NCI-H2029 (cell line): ENCODE measurements at regions not wholly inside any gene's neighbourhood (a gene's known extent, or its start where the extent isn't known, plus 50 kb on each side); places are given as distances from the start of the nearest gene placed in this dataset.

Source experiments
- DNase-seq: peaks from one replicate; lab custom pipeline; 2025; lab: John Stamatoyannopoulos, UW

- DNase-seq = no peak
Measured at GRCh38 chr5:2696156-2696807, 55.2 kb downstream of the IRX2 start.

DNA sequence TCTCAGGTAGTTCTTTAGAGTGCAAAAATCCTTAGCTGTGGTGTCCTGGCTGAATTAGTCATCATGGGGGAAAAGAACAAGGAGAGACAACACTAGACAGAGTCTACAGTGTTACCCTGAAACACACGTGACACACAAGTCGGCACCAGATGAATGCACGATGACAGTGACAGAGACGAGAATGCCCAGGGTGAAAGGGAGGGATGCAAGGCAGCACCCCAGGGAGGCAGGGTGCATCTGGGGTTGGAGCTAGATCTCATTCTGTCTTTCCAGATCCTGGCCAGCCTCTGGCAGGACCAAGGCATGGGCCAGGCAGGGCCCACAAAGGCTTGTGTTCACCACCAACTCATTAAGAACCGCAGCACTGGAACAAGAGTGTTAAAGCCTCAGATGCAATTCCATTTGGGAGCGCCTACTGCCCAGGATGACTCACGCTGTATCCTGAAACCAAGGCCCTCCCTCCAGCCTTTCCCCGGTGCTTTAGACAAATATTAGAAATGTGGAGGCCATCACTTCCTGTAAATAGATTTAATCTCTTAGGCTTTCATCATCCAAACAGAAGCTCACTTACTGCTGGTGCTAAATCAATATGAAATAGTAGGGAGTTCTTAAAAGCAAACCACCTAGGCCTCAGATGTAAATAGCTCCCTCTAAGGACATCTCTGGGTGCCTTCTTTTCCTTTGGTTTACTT lies 56.1 kb downstream of the IRX2 start:
- peak; percentile 50 for DNase-seq

GRCh38 chr5:2691530-2691929 lies 59.9 kb downstream of the IRX2 start:
- no peak for DNase-seq

DNA sequence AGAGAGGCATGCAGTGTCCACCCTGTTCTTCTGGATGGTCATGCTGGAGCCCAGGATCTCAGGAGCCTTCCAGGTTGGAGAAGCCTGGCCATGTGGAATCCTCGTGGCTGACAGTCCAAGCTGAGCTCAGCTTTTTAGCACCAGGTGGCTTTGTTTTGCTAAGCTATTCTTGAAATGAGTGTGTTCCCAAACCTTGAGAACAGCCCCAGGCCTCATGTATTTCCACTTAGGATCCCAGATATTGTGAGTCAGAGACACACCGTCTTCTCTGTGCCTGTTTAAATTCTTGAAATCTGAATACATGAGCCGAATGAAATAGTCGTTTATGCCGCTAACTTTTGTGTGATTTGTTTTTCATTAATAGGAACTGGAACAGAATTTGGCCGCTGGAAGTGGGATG lies 61.2 kb downstream of the IRX2 start:
- DNase-seq = no peak

GRCh38 chr5:2688586-2688985 lies 62.9 kb downstream of the IRX2 start:
- peak; percentile 95 for DNase-seq

- no peak for DNase-seq
Measured at GRCh38 chr5:2687746-2688145, 63.7 kb downstream of the IRX2 start.

- DNase-seq = peak; percentile 69
Measured at GRCh38 chr5:2686321-2687124, 65.0 kb downstream of the IRX2 start.

GRCh38 chr5:2685651-2686272 lies 65.7 kb downstream of the IRX2 start:
- peak; percentile 50 for DNase-seq

DNA sequence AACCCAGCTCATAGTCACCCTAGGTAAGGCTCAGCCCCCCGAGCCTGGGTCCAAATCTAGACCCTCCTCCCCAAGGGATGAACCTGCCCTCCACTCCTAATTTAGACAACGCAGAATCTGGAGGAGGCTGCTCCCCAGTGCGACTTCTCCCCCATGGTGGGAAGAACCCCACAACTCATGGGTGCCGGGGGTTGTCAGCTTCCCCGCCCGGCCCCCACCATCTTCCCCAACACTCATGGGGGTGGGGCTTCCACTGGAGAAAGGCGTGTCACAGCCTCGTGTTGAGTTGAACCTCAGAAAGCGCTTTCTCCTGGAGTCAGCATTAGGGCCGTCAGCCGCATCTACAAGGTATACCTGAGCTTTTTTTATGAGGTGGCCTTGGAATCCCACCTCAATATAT lies 66.9 kb downstream of the IRX2 start:
- no peak for DNase-seq

GRCh38 chr5:2683720-2684119 lies 67.8 kb downstream of the IRX2 start:
- DNase-seq = no peak

- no peak for DNase-seq
Measured at GRCh38 chr5:2681476-2681875, 70.0 kb downstream of the IRX2 start.

DNA sequence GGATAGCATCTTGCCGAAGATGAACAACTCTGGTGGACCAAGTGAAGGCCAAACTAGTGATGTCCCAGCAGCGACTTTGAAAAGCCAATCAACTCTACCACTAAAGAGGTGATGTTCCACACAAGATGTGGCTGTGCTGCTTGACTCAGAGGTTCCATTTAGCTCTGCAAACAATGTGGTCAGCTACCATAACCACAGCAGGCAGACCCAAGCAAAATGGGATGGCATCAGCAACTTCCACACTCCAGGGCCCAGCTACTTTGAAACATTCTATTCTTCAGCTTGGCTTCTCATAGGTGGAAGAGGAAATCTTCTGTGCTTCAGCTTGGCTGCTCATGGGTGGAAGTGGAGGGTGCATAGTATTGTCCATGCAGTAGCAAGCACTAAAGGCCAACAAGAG lies 70.5 kb downstream of the IRX2 start:
- no peak for DNase-seq

DNA sequence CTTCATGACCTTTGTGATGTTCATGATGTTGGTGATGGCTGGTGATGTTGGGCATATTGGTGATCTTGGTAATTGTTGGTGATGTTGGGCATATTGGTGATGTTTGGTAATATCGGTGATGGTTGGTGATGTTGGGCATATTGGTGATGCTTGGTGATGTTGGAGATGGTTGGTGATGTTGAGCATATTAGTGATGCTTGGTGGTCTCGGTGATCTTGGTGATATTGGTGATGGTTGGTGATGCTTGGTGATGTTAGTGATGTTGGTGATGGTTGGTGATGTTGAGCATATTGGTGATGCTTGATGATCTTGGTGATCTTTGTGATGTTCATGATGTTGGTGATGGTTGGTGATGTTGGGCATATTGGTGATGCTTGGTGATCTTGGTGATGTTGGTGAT lies 73.8 kb downstream of the IRX2 start:
- DNase-seq = no peak

GRCh38 chr5:2675548-2675947 lies 75.9 kb downstream of the IRX2 start:
- peak; percentile 69 for DNase-seq

DNA sequence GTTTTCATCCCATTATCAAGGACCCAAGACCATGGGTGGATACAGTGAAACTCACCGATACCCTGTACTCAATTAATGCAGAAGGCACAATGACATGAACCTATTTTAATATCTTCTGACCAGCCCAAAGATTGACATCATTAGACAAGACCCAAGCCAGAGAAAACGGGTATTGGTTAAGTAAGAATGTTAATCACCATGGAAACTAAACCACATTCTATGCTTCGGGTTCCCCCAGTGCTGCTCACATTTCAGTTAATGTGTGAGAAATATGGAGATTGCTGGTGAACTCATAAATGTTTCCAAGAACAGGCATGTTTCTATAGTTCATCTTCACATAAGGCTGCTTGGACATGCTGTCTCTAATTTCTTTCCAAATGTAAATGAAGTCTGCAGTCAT lies 77.0 kb downstream of the IRX2 start:
- no peak for DNase-seq

GRCh38 chr5:2670940-2671339 lies 80.5 kb downstream of the IRX2 start:
- DNase-seq = no peak

GRCh38 chr5:2669913-2670312 lies 81.6 kb downstream of the IRX2 start:
- DNase-seq = no peak

DNA sequence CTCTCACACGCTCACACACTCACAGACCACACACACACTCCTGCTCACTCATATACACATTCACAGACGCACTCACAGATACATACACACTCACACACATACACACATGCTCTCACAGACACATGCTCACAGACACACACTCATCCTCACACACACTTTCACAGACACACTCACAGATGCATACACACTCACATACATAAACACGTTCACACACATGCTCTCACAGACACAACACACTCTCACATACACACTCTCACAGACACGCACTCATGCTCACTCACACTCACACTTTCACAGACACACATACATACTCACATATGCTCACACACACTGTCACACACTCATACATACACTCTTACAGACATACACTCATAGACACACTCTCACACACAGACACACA lies 82.2 kb downstream of the IRX2 start:
- no peak for DNase-seq

- no peak for DNase-seq
Measured at GRCh38 chr5:2666081-2666480, 85.4 kb downstream of the IRX2 start.

- DNase-seq = no peak
Measured at GRCh38 chr5:2663489-2663888, 88.0 kb downstream of the IRX2 start.

- no peak for DNase-seq
Measured at GRCh38 chr5:2660315-2660714, 91.2 kb downstream of the IRX2 start.

- DNase-seq = no peak
Measured at GRCh38 chr5:2658881-2659470, 92.5 kb downstream of the IRX2 start.
